Erythroblast (primary cell): ENCODE measurements at regions not wholly inside any gene's neighbourhood (a gene's known extent, or its start where the extent isn't known, plus 50 kb on each side); places are given as distances from the start of the nearest gene placed in this dataset.

ENCODE experiments used
- GATA1 ChIP-seq: IDR thresholded peaks from 2 replicates; pipeline ENCODE4 v1.6.1; 2011; ENCODE audit warnings: low read depth, mild to moderate bottlenecking, control low read depth, low read length, moderate library complexity
- POLR2A ChIP-seq: IDR thresholded peaks from 2 replicates; pipeline ENCODE4 v1.6.1; 2011; ENCODE audit warnings: mild to moderate bottlenecking, low read length

- no peak for TF ChIP-seq POLR2A
- no peak for TF ChIP-seq GATA1
Observed at GRCh38 chr15:99451484-99451883, 114.3 kb upstream of the MEF2A start.
